Activated naive CD4-positive, alpha-beta T cell treated with anti-CD3 and anti-CD28 coated beads, Interleukin-2, amount 50 U/mL, for 24 hours (primary cell): ENCODE measurements at regions not wholly inside any gene's neighbourhood (a gene's known extent, or its start where the extent isn't known, plus 50 kb on each side); places are given as distances from the start of the nearest gene placed in this dataset.

ENCODE experiments used
- H3K27ac Mint-ChIP-seq: one replicate; pipeline ENCODE4 v1.8.0; 2021; ENCODE audit warnings: mild to moderate bottlenecking, mixed read lengths
- H3K27me3 Mint-ChIP-seq: one replicate; pipeline ENCODE4 v1.8.0; 2021; ENCODE audit warnings: mixed read lengths
- H3K36me3 Mint-ChIP-seq: one replicate; pipeline ENCODE4 v1.8.0; 2021; ENCODE audit warnings: mixed read lengths
- H3K4me1 Mint-ChIP-seq: one replicate; pipeline ENCODE4 v1.8.0; 2021; ENCODE audit warnings: mixed read lengths
- H3K4me3 Mint-ChIP-seq: one replicate; pipeline ENCODE4 v1.8.0; 2021; ENCODE audit warnings: mild to moderate bottlenecking, mixed read lengths
- H3K9me3 Mint-ChIP-seq: one replicate; pipeline ENCODE4 v1.8.0; 2021; ENCODE audit warnings: mixed read lengths

DNA sequence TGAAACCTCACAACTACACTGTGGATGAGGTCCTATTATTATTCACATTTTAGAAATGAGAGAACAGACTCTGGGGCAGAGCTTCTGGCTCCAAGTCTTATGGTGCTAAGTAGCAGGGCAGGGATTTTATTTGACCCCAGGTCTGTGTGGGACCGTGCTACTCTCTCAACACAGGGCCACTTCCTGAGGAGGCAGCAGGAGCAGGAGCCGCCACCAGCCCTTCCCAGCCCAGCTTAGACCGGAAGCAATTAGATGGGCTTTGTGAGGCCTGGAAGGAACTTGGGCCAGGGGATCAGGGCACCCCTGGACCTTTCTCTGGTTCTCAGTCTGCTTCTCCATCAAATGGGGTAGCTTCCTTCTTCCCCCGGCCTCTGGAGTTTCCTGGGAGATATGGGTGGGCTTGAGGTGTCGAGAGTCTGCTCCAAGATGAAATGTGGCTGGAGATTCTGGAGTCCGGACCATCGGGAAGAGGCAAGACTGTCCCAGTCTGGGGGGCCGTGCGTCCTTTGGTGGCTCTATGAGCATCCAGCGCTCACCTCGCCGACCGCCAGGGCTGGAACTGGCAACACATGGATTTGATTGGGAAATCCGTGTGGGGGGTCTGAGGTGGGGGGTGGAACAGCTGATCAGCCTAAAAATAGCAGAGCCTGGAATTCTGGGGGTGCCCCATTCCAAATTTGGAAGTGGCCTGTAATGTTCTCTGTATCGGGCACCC lies 136.8 kb downstream of the FOXD2 start:
- Mint-ChIP-seq H3K27me3 (peaks cover 5% of the 10 kb centered on the region), H3K4me1 (no peaks in the 10 kb centered on the region)

DNA sequence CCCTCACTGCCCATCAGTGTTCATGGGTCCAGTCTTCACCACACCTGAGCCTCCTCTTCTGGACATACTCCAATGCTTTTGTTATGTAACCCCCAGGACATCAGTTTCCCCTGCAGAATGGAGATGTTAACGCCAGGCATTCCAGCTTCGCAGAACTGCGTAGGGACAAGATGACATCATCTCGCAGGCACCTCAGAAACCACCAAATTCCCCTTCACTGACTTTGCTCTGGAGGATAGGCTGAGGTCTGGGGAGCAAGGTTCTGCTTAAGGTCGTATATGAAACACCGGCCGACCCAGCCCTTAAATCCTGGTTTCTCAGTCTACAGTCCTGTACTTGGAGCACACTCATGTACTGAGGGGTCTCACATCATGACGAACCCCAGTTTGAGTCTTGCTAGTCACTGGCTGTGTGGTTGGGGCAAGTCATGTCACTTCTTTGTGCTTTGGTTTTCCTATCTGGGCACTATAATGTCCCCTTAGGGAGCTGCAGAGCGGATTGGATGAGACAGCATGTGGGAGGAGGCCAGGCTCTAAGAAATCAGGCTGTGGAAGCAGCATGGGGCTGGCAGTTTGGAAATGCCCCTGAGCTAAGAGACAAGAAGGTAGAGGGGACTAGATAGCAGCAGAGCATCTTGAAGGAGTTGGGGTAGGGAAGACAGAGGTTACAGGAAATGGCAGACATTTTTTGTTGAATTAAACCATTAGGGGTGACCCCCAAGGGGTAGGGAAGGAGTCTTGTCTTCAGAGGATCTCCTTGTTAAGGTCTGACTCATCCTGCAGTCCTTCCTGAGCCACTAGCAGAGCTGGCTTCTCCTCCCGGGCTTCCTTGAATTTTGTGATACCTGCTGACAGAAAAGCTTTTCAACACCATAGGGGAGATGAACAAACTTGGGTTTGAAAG lies 138.3 kb downstream of the FOXD2 start:
- Mint-ChIP-seq H3K27me3 (peaks cover 5% of the 10 kb centered on the region), H3K4me1 (no peaks in the 10 kb centered on the region), H3K4me3 (no peak overlapping the region), H3K27ac (no peak overlapping the region), H3K36me3 (no peaks in the 10 kb centered on the region), H3K9me3 (no peaks in the 10 kb centered on the region)

More for the DNA sequence above, 136.8 kb downstream of the FOXD2 start:
- Mint-ChIP-seq H3K9me3 (no peaks in the 10 kb centered on the region), H3K4me3 (no peak overlapping the region), H3K36me3 (no peaks in the 10 kb centered on the region), H3K27ac (no peak overlapping the region)

DNA sequence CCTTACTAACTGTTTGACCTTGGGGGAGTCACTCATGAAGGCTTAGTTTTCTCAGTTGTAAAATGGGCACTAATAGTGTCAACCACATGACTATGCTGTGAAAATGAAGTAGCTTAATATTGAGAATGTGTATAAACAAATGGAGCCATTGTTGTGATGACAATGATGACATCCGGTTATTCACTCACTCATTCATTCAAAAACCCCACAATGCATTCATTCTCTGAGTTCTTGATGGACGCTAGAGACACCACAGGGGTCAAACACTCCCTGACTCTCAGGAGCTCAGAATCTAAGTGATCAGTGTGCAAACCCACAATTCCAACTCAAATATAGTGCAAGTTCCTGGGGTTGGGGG lies 138.9 kb downstream of the FOXD2 start:
- H3K9me3 Mint-ChIP-seq, result no peaks in the 10 kb centered on the region
- peaks cover 5% of the 10 kb centered on the region for H3K27me3 Mint-ChIP-seq
- no peak overlapping the region for H3K27ac Mint-ChIP-seq
- H3K36me3 Mint-ChIP-seq, result no peaks in the 10 kb centered on the region
- no peak overlapping the region for H3K4me3 Mint-ChIP-seq
- H3K4me1 Mint-ChIP-seq, result no peaks in the 10 kb centered on the region

DNA sequence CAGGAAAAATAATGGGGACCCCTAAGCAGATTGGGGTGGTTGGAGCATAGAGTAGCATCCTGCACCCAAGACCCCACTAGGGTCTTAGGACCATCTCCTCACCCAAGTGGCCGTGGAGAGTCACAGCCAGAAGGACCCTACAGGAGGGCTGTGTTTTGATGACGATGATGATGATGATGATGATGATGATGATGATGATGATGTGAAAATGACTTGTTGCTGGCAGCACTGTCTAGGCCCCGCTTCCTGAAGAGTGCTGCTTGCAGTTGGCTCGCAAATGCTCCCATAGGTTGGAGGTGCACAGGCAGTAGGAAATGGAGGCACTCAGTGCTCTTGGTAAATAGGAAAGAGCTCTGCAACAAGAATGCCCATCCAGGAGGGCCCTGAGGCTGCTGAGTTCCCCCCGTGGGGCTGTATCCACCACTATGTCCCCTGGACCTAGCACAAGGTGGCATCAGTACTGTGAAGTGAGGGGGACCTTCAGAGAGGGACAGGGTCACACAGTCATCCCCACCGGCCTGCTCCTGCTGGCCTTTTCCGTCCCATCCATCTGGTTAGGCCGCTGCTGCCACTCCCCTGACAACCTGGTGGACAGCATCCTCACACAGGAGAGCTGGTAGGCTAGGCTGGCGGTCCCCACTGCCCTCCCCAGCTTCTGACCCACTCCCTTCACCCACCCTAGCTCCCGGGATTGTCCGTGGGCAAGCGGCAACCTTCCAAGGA lies 139.6 kb downstream of the FOXD2 start:
- H3K27ac Mint-ChIP-seq, result no peak overlapping the region
- no peaks in the 10 kb centered on the region for H3K36me3 Mint-ChIP-seq
- H3K4me3 Mint-ChIP-seq, result no peak overlapping the region

DNA sequence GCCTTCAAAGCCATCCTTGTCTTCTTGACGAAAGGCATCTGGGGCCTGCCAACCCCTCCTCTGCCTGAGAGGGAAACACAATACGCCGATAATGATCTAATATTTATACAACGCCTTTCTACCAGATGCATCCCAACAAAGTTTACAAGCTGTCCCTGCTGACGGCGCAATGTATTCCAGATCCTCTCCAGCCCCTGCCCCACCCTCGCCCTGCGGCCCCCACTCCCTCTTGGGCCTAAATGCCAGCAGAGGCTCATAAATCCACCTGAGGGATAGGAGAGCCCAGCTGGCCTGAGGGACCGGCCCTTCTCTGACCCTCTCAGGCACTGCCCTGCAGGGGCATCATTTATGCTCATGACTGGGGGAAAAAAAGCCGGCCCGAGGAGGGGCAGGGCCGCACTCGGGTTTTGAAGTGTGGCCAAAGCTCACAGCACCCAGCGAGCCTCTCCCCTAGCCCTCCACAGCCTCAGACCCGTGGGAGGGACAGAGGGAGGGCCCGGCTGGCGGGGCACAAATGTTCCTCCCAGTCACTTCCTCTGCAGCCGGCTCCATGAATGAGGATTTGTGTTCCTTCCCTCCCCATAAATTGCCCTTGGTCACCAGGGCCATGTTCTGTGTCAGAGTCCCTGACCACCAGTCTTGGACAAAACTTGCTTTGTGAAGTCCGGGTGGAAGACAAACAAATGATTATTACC lies 140.3 kb downstream of the FOXD2 start:
- Mint-ChIP-seq H3K4me1 (no peaks in the 10 kb centered on the region), H3K9me3 (no peaks in the 10 kb centered on the region), H3K4me3 (no peak overlapping the region), H3K36me3 (no peaks in the 10 kb centered on the region), H3K27me3 (peaks cover 5% of the 10 kb centered on the region), H3K27ac (no peak overlapping the region)

More for the DNA sequence above, 139.6 kb downstream of the FOXD2 start:
- Mint-ChIP-seq H3K27me3 (peaks cover 5% of the 10 kb centered on the region), H3K4me1 (no peaks in the 10 kb centered on the region), H3K9me3 (no peaks in the 10 kb centered on the region)

DNA sequence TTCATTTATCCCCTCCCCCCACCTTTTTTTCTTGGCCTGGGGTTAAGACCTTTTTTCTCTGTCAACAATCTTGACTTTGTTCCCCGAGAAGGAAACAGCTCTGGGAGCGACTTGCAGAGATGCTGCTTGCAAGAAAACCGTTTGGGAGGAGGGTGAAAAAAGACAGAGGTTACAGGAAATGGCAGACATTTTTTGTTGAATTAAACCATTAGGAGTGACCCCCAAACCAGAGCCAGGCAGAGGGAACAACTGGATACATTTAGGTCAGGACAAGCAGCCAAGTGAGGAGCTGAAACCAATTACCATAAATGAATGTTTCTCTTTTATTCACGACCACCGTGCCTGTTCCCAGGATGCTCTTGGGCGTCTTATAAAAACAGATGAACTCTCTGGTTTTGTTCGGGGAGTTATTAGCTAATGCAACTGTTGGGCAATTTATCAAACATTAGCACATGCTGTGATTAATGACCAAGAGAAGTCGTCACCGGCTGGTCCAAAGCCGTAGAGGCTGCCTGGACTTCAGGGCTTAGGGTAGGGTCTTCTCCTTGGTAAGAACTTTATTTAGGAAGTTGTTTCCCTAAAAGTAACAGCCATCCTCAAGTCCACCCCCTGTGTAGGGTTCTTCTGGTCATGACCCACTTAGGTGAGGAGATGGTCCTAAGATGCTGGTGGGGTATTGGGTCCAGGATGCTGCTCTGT lies 141.0 kb downstream of the FOXD2 start:
- Mint-ChIP-seq H3K9me3 (no peaks in the 10 kb centered on the region), H3K27ac (no peak overlapping the region)

DNA sequence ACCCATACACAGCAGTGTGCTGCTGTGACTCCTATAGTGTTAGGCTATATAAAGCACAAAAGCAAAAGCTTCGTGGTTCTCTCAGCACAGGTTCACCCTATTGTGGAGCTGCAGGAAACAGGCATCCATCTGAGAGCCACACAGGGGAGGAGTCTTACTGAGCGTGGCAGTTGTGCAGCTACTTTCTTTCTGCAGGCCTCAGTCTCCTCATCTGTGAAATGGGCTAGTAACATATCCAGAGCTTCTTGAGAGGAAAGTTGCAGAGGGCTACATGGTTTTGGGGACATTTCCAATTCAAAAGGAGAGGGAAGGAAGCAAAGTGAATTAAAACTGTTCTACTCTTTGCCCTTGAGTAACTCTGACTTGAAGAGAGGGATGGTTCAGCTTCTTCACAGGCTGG lies 142.0 kb downstream of the FOXD2 start:
- Mint-ChIP-seq H3K36me3 (no peaks in the 10 kb centered on the region), H3K4me3 (no peak overlapping the region), H3K9me3 (no peaks in the 10 kb centered on the region), H3K27me3 (peaks cover 5% of the 10 kb centered on the region), H3K4me1 (no peaks in the 10 kb centered on the region), H3K27ac (no peak overlapping the region)

More for the DNA sequence above, 141.0 kb downstream of the FOXD2 start:
- H3K27me3 Mint-ChIP-seq, result peaks cover 5% of the 10 kb centered on the region
- no peaks in the 10 kb centered on the region for H3K4me1 Mint-ChIP-seq
- H3K4me3 Mint-ChIP-seq, result no peak overlapping the region
- H3K36me3 Mint-ChIP-seq, result no peaks in the 10 kb centered on the region

DNA sequence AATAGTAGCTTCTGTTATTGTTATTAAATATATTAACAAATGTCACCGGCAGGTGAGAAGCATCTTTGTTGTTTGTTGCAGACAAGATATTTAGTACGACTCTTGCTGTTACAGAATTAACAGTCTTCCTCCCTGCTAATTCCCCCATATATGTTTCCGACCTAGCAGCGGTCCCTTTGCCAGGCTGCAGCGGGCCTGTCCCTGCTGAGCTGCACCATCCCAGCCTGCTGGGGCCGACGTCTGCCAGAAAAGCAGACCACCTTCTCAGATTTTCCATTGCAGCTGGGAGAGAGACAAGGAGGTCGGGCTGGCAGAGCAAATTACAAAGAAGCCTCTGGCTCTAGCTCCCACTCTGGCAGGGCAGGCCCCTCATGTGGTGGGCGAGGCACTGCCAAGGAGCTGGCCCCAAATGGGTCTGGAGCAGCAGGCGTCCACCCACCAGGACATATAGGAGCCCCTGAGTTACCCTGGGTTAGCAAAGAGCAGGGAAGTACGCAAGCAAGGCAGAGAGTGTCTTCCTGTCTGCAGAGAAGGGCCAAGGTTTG lies 142.7 kb downstream of the FOXD2 start:
- Mint-ChIP-seq H3K4me3 (no peak overlapping the region), H3K36me3 (no peaks in the 10 kb centered on the region), H3K4me1 (no peaks in the 10 kb centered on the region), H3K27me3 (peaks cover 9% of the 10 kb centered on the region), H3K9me3 (no peaks in the 10 kb centered on the region), H3K27ac (no peak overlapping the region)

DNA sequence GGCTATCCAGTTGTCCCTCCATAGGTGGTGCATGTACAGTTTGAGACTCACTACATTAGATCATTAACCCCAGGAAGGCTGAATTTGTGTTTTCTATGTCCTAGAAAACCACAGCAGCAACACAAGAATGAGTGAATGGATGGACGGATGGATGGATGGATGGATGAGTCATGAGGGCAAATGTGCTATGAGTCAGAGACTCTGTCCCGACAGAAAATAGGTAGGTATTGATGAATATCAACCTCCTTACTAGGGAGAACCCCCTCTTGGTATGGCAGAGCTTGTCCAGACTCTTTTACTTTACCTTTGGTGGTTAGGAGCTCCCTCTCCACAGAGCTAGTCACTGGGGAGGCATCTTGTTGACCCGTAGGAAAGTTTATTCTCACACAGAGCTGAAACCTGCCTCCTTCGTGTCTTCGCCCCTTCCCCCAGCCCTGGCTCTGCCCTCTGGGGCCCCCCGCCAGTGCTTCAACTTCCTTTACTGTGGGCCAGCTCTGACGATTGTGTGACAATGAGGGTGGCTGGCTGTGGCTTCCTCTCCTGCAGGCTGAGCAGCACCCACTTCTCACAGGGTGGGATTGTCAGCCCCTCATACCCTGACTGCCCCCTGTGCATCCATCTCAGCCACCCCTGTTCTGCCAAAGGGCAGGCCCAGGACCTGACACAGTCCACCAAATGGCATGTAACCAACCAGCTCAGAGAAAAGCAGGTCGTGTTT lies 145.2 kb downstream of the FOXD2 start:
- H3K36me3 Mint-ChIP-seq, result no peaks in the 10 kb centered on the region
- H3K27ac Mint-ChIP-seq, result no peak overlapping the region
- H3K4me1 Mint-ChIP-seq, result no peaks in the 10 kb centered on the region
- H3K4me3 Mint-ChIP-seq, result no peak overlapping the region
- peaks cover 13% of the 10 kb centered on the region for H3K27me3 Mint-ChIP-seq
- H3K9me3 Mint-ChIP-seq, result no peaks in the 10 kb centered on the region

DNA sequence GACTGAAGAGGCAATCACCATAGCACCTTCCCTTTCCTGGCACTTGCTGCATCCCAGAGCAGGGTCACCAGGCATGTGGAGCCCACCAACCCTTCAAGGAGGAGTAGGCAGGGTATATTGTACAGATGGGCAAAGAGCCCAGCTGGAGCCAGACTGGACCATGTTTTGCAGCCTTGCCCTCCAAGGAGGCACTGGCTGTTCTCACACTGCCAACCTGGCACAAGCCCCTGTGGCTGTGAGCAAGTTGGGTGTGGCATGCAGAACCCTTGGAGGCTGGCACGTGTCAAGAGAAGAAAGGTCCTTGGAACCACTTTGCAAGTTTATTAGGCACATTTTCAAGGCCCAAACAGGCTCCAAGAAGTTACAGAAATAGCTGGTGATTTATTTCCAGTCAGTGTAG lies 146.4 kb downstream of the FOXD2 start:
- no peak overlapping the region for H3K4me3 Mint-ChIP-seq
- no peaks in the 10 kb centered on the region for H3K36me3 Mint-ChIP-seq
- no peaks in the 10 kb centered on the region for H3K9me3 Mint-ChIP-seq
- no peaks in the 10 kb centered on the region for H3K4me1 Mint-ChIP-seq
- no peak overlapping the region for H3K27ac Mint-ChIP-seq
- peaks cover 13% of the 10 kb centered on the region for H3K27me3 Mint-ChIP-seq

DNA sequence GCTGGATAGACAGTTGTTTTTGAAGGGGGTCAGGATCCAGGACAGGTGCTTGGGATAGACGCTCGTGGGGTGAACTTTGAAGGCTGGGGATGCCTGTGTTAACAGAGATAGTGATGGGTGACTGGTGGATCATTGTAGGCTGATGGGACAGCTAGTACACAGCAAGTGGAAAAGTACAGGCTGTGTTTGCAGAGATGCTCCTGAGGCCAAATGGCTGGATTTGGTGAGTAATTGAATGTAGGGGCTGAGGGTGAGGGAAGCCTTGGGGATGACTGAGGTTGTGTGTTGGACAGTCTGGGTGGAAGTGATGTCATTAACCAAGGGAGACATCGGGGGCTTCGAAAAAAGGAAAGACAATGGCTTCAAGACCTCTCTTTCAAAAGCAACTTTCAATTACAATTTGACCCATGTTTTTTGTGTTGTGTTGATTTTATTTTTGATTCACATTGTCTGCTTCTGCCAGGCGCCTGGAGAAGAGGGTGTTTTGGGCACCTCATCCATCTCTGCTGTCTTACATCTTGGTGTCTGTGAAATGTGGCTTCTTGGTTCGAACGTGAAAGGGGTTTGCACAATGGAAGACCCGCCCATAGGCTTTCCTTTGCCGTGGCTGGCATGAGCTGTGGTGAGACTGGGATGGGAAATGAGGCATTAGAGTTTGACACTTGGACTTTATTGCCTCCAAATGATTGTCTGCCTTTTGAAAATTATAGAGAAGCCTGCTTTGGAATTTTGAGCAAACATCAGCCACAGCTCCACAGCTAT lies 147.5 kb downstream of the FOXD2 start:
- Mint-ChIP-seq H3K36me3 (no peaks in the 10 kb centered on the region), H3K27me3 (peaks cover 13% of the 10 kb centered on the region), H3K4me3 (no peak overlapping the region), H3K4me1 (no peaks in the 10 kb centered on the region), H3K9me3 (no peaks in the 10 kb centered on the region), H3K27ac (no peak overlapping the region)

DNA sequence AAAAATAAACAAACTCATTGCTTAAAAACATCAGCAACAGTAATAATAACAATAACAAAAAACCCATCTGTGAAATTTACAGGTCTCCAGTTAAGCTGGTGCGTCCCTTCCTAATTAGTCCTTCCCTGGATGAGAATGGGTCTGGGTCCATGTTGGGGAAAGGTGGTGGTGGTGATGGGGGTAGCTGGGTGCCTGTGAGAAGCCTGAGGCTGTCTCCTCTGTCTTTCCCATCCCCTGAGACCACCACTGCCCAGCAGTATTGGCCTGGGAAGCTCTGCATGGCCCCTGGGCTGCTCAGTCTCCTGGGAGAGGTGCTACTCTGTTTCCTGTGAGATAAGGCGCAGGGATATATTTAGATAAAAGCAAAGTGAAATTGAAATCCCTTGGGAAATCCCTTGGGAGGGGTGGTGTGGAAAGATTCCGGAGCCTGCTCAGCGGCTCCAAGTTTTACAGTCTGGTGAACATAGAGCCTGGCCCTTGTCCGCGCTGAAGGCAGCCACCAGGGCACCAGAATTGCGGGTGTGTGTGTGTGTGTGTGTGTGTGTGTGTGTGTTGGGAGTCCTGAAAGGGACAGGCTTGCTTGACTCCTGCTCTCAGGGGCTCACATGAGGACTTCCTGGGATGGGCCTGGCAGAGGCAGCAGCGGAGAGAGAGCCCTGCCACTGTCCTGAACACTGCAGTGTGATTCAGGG lies 150.2 kb downstream of the FOXD2 start:
- peaks cover 17% of the 10 kb centered on the region for H3K27me3 Mint-ChIP-seq
- no peaks in the 10 kb centered on the region for H3K9me3 Mint-ChIP-seq
- H3K36me3 Mint-ChIP-seq, result no peaks in the 10 kb centered on the region
- no peak overlapping the region for H3K4me3 Mint-ChIP-seq
- no peaks in the 10 kb centered on the region for H3K4me1 Mint-ChIP-seq
- H3K27ac Mint-ChIP-seq, result no peak overlapping the region

DNA sequence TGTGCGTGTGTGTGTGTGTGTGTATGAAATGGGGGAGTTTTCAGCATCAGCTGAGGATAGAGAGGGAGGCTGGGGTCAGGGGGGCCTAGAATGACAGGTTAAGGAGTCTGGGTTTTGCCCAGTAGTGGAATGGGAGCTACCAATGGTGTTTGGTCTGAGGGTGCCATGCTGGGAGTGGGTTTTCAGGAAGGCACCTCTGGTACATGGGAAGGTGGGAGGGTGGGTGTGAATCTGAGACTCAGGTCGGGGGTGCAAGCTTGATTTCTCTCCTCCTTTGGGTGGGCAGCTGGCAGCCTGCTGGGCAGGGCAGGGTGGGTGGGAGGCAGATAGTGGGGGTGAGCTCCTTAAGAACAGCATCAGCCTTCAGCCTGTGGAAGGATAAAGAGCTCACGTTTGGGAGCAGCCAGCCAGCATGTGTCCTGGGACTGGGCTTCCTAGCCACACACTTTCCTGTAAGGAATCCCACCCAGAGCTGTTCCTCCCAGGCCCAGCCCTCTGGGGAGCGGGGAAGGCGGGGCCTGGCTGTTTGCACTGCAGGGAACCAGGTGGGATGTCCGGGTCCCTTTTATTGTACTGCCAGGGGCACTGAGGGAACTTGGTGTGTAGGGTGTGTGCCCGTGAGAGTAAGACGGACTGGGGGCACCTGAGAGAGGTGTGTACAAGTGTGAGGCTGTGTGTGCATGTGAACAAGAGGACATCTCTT lies 152.8 kb downstream of the FOXD2 start:
- Mint-ChIP-seq H3K36me3 (no peaks in the 10 kb centered on the region), H3K4me1 (no peaks in the 10 kb centered on the region), H3K27ac (no peak overlapping the region), H3K9me3 (no peaks in the 10 kb centered on the region), H3K27me3 (peaks cover 15% of the 10 kb centered on the region), H3K4me3 (no peak overlapping the region)
